Mesodermal cell (in vitro differentiated cells): ENCODE measurements at regions not wholly inside any gene's neighbourhood (a gene's known extent, or its start where the extent isn't known, plus 50 kb on each side); places are given as distances from the start of the nearest gene placed in this dataset.
"Not testable (repeated sequence)": the region's sequence is repeated elsewhere in the genome, so short reads cannot be mapped to it uniquely, and the experiment has no call there.

Experiments
- H3K27ac ChIP-seq: 2 replicates; pipeline ENCODE4 v1.7.0; 2013; ENCODE audit warnings: mild to moderate bottlenecking, low read depth, low read length, moderate library complexity; ENCODE audit not compliant: severe bottlenecking
- H3K36me3 ChIP-seq: 2 replicates; pipeline ENCODE4 v1.7.1; 2013; ENCODE audit warnings: mild to moderate bottlenecking, low read length, moderate library complexity; ENCODE audit not compliant: control insufficient read depth, insufficient read depth
- H3K4me1 ChIP-seq: one replicate; pipeline ENCODE4 v1.7.1; 2013; ENCODE audit warnings: mild to moderate bottlenecking, low read length; ENCODE audit not compliant: insufficient read depth, control insufficient read depth, poor library complexity, severe bottlenecking
- H3K4me3 ChIP-seq: 2 replicates; pipeline ENCODE4 v1.7.0; 2013; ENCODE audit warnings: low read length, control low read depth, mild to moderate bottlenecking; ENCODE audit not compliant: insufficient read depth, poor library complexity, severe bottlenecking; ENCODE audit errors: extremely low read depth
- H3K9me3 ChIP-seq: 2 replicates; pipeline ENCODE4 v1.7.1; 2013; ENCODE audit warnings: mild to moderate bottlenecking, low read length, moderate library complexity; ENCODE audit not compliant: control insufficient read depth
- WGBS, 2 experiments: methylation state at CpG; one replicate each; pipeline ENCODE4 v1.1.5; 2013; ENCODE audit warnings: missing lambda C conversion rate in 2 of 2; ENCODE audit not compliant: insufficient coverage in 2 of 2; 5-methylcytosine and 5-hydroxymethylcytosine counted together

DNA sequence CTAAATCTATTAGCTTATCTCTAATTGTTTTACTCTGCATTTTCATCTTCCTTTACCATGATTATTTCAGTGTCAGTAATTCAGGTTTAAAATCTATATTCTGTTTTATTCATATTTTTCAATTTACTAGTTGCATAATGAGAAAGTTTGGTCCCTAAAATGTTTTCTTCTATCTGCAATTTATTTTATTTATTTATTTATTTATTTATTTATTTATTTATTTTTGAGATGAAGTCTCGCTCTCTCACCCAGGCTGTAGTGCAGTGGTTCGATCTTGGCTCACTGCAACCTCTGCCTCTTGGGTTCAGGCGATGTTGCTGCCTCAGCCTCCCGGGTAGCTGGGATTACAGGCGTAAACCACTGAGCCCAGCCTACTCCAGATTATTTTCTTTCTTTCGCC, 1597.3 kb downstream of the CDH8 start:
- WGBS, 2 experiments: 89 to 100% methylated on average over 4 to 5 of the region's 6 CpGs
- Histone ChIP-seq H3K27ac (no peak overlapping the region), H3K4me1 (no peaks in the 10 kb centered on the region), H3K4me3 (no peak overlapping the region), H3K36me3 (no peaks in the 10 kb centered on the region), H3K9me3 (no peaks in the 10 kb centered on the region)

- no peaks in the 10 kb centered on the region for H3K4me1 ChIP-seq
- no peak overlapping the region for H3K27ac ChIP-seq
- H3K4me3 ChIP-seq: no peak overlapping the region
- H3K36me3 ChIP-seq: no peaks in the 10 kb centered on the region
- no peaks in the 10 kb centered on the region for H3K9me3 ChIP-seq
These were observed 1603.8 kb downstream of the CDH8 start for GRCh38 chr16:60432472-60432871.

DNA sequence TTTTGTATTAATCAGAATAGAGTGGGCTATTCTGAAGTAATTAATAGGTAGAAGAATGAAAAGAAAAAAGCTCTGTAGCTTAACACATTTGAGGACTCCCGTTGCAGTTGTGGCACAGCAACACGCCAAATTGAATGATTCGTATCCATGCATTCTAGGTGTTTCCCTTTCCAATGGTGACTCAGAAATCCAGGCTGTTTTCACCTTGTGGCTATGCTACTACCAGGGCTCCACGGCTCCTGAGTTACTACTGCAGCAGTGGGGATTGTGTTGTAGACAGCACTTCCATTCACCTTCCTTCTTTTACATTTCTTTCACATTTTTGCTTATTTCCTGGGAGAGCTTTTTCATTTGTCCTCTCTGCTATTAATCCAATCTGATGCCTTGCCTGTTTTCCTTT, 1616.4 kb downstream of the CDH8 start:
- no peaks in the 10 kb centered on the region for H3K4me1 ChIP-seq
- WGBS, 2 experiments: 77 to 87% methylated on average over 4 of the region's 4 CpGs
- no peak overlapping the region for H3K27ac ChIP-seq
- no peaks in the 10 kb centered on the region for H3K36me3 ChIP-seq
- H3K9me3 ChIP-seq: no peaks in the 10 kb centered on the region
- no peak overlapping the region for H3K4me3 ChIP-seq

DNA sequence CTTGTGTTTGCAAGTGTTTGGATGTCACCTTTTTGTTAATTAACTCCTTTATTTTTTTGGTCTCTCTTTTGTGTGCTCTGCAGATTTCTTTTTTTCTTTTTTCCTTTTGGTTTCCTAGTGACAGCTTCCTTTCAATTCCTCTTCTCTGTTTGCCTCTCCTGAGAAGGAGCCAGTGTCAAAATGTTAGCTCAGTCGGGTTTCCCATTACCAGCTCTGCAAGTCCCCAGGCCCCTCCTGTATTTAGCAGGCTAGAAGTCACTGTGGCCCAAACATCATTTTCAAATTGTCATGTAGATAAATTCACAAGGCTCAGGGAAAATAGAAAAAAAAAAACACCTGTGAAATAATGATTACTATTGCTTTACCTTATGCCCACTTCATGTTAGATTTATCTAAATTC, 1621.6 kb downstream of the CDH8 start:
- no peaks in the 10 kb centered on the region for H3K9me3 ChIP-seq

GRCh38 chr16:60413969-60414368, 1622.3 kb downstream of the CDH8 start:
- H3K27ac ChIP-seq: no peak overlapping the region
- no peak overlapping the region for H3K4me3 ChIP-seq
- 83% methylated on average over 1 of the region's 2 CpGs; no CpG with 5 or more reads in 1 of the 2 experiments for WGBS, 2 experiments

More for the DNA sequence above, 1621.6 kb downstream of the CDH8 start:
- H3K27ac ChIP-seq: no peak overlapping the region
- H3K36me3 ChIP-seq: no peaks in the 10 kb centered on the region
- WGBS, 2 experiments: 0% methylated on average over 1 of the region's 1 CpG; no CpG with 5 or more reads in 1 of the 2 experiments
- no peak overlapping the region for H3K4me3 ChIP-seq
- H3K4me1 ChIP-seq: no peaks in the 10 kb centered on the region

DNA sequence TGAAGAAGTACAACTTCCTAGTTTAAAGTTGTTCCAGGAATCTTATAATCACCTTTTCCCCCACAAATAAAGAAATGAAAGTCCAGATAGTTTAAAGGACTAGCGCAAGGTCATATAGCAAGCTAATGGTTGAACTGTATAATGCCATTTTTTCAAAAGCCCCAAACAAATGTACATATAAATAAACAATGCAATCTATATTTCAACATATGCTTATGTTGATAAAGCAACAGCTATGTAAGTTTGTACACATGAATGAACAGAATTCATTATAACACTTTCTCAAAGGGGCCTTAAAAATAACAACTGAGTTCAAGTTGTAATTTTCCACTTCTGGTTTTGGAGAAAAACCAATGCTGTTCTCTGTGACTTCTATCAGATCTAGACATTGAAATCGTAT, 1628.6 kb downstream of the CDH8 start:
- no peaks in the 10 kb centered on the region for H3K36me3 ChIP-seq
- no peak overlapping the region for H3K4me3 ChIP-seq
- H3K27ac ChIP-seq: no peak overlapping the region
- no peaks in the 10 kb centered on the region for H3K4me1 ChIP-seq
- no CpG with 5 or more reads among the region's 2 CpGs for WGBS, 2 experiments
- H3K9me3 ChIP-seq: no peaks in the 10 kb centered on the region

More at GRCh38 chr16:60413969-60414368, 1622.3 kb downstream of the CDH8 start:
- no peaks in the 10 kb centered on the region for H3K36me3 ChIP-seq
- no peaks in the 10 kb centered on the region for H3K9me3 ChIP-seq
- H3K4me1 ChIP-seq: no peaks in the 10 kb centered on the region

DNA sequence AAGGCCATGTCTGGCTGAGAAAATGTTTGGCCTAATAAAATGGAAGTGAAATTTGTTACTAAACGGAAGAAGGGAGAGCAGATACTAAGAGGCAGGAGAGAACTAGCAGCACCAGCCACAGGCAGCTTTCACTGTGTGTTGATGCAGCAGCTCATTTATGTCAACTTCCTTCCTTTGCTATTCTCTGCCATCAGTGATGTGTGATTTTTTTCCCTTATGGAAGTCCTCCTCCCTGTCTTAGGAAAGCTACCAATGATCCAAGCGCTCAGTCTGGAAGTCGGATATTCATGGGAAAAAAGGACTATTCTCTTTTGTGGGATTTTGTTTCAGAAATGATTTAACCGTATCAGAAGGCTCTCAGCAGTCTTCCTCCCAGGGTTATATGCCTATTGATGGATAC, 1629.2 kb downstream of the CDH8 start:
- H3K36me3 ChIP-seq: no peaks in the 10 kb centered on the region
- no peaks in the 10 kb centered on the region for H3K9me3 ChIP-seq
- no peak overlapping the region for H3K27ac ChIP-seq
- no peak overlapping the region for H3K4me3 ChIP-seq
- 87 to 100% methylated on average over 2 to 4 of the region's 4 CpGs for WGBS, 2 experiments
- H3K4me1 ChIP-seq: no peaks in the 10 kb centered on the region

GRCh38 chr16:60405286-60405685, 1631.0 kb downstream of the CDH8 start:
- Histone ChIP-seq H3K4me1 (no peaks in the 10 kb centered on the region), H3K4me3 (no peak overlapping the region), H3K27ac (no peak overlapping the region), H3K9me3 (no peaks in the 10 kb centered on the region), H3K36me3 (no peaks in the 10 kb centered on the region)
- 83% methylated on average over 1 of the region's 2 CpGs; no CpG with 5 or more reads in 1 of the 2 experiments for WGBS, 2 experiments

- no peaks in the 10 kb centered on the region for H3K9me3 ChIP-seq
- no peak overlapping the region for H3K4me3 ChIP-seq
- no peaks in the 10 kb centered on the region for H3K4me1 ChIP-seq
- 80% methylated on average over 1 of the region's 3 CpGs; no CpG with 5 or more reads in 1 of the 2 experiments for WGBS, 2 experiments
- no peak overlapping the region for H3K27ac ChIP-seq
- H3K36me3 ChIP-seq: no peaks in the 10 kb centered on the region
These were observed 1631.8 kb downstream of the CDH8 start for GRCh38 chr16:60404401-60404800.

GRCh38 chr16:60402941-60403340, 1633.3 kb downstream of the CDH8 start:
- WGBS, 2 experiments: 88 to 100% methylated on average over 4 to 6 of the region's 9 CpGs

GRCh38 chr16:60392380-60392779, 1643.9 kb downstream of the CDH8 start:
- no peak overlapping the region for H3K4me3 ChIP-seq
- H3K4me1 ChIP-seq: no peaks in the 10 kb centered on the region
- H3K27ac ChIP-seq: no peak overlapping the region
- WGBS, 2 experiments: 90 to 93% methylated on average over 4 of the region's 4 CpGs
- no peaks in the 10 kb centered on the region for H3K36me3 ChIP-seq
- no peaks in the 10 kb centered on the region for H3K9me3 ChIP-seq

More at GRCh38 chr16:60402941-60403340, 1633.3 kb downstream of the CDH8 start:
- not testable (repeated sequence) for H3K36me3 ChIP-seq, H3K9me3 ChIP-seq, H3K4me3 ChIP-seq, H3K4me1 ChIP-seq, H3K27ac ChIP-seq
